ENCODE measurements at regions not wholly inside any gene's neighbourhood (a gene's known extent, or its start where the extent isn't known, plus 50 kb on each side); places are given as distances from the start of the nearest gene placed in this dataset.

DNA sequence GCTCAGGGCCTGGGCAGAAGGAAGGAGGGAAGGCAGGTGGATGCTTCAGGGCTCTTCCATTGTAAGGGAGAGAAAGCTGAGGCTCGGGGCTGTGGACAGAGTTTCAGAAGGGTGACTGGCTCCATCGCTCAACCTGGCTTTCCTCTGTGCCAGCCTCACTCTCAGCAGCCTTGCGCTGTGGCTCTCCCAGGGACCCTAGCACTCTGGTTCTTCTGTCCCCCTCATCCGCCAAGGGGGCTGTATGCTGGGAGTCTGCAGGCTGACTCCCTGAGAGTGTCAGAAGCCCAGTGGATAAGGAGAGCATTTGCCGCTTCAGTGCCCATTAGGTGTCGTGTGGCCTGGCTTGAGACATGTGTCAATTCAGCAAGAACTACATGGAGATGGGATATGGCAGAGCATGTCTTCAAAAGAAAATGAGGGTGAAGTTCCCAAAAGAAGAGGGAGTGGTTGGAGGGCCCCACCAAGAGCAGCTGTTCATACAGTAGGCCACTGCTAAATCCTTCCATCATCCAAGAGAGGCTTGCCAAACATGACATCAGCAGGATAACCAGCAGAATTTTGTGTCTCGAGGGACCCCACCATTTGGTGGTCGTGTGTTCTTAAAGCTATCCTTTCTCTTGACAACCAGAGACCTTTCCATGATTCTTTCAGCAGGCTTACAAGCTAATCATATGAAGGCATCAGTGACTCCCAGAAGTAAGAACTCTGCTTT, 148.2 kb downstream of the IRX5 start:
- Histone ChIP-seq H3K27me3 (ENCODE audit: control insufficient read depth in 2 of 2, insufficient read depth in 2 of 2, low read length in 2 of 2) (no peaks in the 10 kb centered on the region), H3K4me3 (ENCODE audit: low read length in 2 of 2) (no peak overlapping the region), H3K4me1 (ENCODE audit: control insufficient read depth in 2 of 2, insufficient read depth in 2 of 2, low read length in 2 of 2) (no peaks in the 10 kb centered on the region), H3K9me3 (ENCODE audit: control insufficient read depth in 2 of 2, low read length in 2 of 2) (no peaks in the 10 kb centered on the region), H3K27ac (ENCODE audit: low read depth in 2 of 2, low read length in 2 of 2) (no peak overlapping the region), H3K36me3 (ENCODE audit: control insufficient read depth in 2 of 2, insufficient read depth in 2 of 2, low read length in 2 of 2) (no peaks in the 10 kb centered on the region), H3K9ac (ENCODE audit: low read depth in 1 of 2, low read length in 2 of 2) (no peak overlapping the region)

DNA sequence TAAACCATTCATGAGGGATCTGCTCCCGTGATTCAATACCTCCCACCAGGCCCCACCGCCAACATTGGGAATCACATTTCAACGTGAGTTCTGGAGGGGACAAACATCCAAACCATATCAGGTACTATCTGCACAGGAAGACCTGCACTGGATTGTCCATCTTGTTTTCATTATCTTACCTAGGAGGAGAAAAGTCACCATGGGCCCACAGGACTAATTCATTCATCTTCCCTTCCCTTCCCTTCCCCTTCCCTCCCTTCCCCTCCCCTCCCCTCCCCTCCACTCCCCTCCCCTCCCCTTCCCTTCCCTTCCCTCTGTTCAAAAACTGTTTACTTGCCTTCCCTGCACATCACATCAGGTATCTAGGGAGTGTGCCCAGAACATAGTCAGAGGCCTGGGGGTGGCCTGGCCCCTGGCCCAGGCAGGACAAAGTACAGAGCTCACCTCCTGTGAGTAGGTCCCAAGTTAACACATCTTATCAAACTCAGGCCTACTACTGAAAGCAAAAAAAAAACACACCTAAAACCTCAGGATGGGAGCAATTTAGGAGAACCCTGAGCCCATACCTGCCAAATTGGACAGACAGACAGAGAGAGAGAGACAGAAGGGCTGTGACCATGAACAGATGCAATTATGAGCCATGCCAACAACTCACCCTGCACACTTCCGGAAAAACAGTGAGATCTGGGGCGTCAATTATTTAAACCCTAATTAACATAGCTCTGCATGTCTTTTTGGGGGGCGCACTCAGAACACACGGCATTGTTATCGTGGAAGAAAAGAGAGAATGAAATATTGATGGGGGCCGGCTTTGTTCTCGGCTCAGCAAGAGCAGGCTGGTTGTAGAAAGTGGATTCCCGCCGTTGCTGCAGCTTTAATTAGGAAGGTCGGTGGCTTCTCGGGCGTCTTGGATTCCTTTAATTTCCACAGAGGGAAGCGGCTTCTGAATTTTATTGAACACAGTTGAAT, 151.2 kb downstream of the IRX5 start:
- Histone ChIP-seq H3K9me3 (ENCODE audit: control insufficient read depth in 2 of 2, low read length in 2 of 2) (no peaks in the 10 kb centered on the region), H3K27ac (ENCODE audit: low read depth in 2 of 2, low read length in 2 of 2) (no peak overlapping the region), H3K9ac (ENCODE audit: low read depth in 1 of 2, low read length in 2 of 2) (no peak overlapping the region), H3K4me3 (ENCODE audit: low read length in 2 of 2) (no peak overlapping the region), H3K4me1 (ENCODE audit: control insufficient read depth in 2 of 2, insufficient read depth in 2 of 2, low read length in 2 of 2) (no peaks in the 10 kb centered on the region), H3K36me3 (ENCODE audit: control insufficient read depth in 2 of 2, insufficient read depth in 2 of 2, low read length in 2 of 2) (no peaks in the 10 kb centered on the region), H3K27me3 (ENCODE audit: control insufficient read depth in 2 of 2, insufficient read depth in 2 of 2, low read length in 2 of 2) (no peaks in the 10 kb centered on the region)

DNA sequence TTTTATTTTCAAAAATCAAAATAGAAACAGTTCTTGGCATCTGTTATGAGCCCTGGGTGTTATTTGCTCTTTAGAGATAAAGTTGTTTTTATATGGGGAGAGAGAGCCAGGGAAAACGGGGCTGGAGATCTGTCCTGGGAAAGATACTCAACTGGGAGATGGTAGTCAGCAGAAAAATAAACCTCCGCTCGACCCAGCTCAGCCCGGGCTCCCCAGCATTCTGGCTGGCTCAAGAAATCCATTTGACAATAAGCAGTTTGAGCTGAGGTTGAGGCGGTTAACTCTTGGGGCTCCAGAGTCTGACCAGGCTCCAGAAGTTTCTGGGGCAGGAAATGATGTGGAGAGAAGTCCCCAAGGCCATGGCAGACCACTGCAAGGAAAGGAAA, 151.9 kb downstream of the IRX5 start:
- Histone ChIP-seq H3K4me1 (ENCODE audit: control insufficient read depth in 2 of 2, insufficient read depth in 2 of 2, low read length in 2 of 2) (no peaks in the 10 kb centered on the region), H3K27ac (ENCODE audit: low read depth in 2 of 2, low read length in 2 of 2) (no peak overlapping the region), H3K4me3 (ENCODE audit: low read length in 2 of 2) (no peak overlapping the region), H3K9ac (ENCODE audit: low read depth in 1 of 2, low read length in 2 of 2) (no peak overlapping the region), H3K36me3 (ENCODE audit: control insufficient read depth in 2 of 2, insufficient read depth in 2 of 2, low read length in 2 of 2) (no peaks in the 10 kb centered on the region), H3K9me3 (ENCODE audit: control insufficient read depth in 2 of 2, low read length in 2 of 2) (no peaks in the 10 kb centered on the region), H3K27me3 (ENCODE audit: control insufficient read depth in 2 of 2, insufficient read depth in 2 of 2, low read length in 2 of 2) (no peaks in the 10 kb centered on the region)

DNA sequence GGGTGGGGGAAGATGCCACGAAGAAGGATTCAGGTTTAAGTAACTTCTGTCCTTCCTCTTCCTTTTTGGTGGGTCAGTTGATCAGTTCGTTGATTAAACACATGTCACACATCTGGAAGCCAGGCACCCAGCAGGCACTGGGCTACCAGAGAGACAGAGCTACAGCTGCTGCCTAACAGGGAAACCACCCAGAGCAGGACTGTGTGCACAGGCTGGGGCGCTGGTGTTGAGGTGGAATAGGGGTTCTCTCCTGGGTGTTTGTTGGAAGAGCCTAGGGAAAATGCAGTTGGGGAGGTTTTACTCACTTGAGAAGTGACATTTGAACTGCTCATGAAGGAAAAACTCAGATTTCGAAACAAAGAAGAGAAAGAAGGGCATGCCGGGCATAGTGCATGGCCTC, 152.4 kb downstream of the IRX5 start:
- no peaks in the 10 kb centered on the region for H3K27me3 ChIP-seq (ENCODE audit: control insufficient read depth in 2 of 2, insufficient read depth in 2 of 2, low read length in 2 of 2)
- H3K9me3 ChIP-seq (ENCODE audit: control insufficient read depth in 2 of 2, low read length in 2 of 2), result no peaks in the 10 kb centered on the region
- H3K4me1 ChIP-seq (ENCODE audit: control insufficient read depth in 2 of 2, insufficient read depth in 2 of 2, low read length in 2 of 2), result no peaks in the 10 kb centered on the region
- no peaks in the 10 kb centered on the region for H3K36me3 ChIP-seq (ENCODE audit: control insufficient read depth in 2 of 2, insufficient read depth in 2 of 2, low read length in 2 of 2)
- H3K9ac ChIP-seq (ENCODE audit: low read depth in 1 of 2, low read length in 2 of 2), result no peak overlapping the region
- H3K4me3 ChIP-seq (ENCODE audit: low read length in 2 of 2), result no peak overlapping the region
- no peak overlapping the region for H3K27ac ChIP-seq (ENCODE audit: low read depth in 2 of 2, low read length in 2 of 2)

DNA sequence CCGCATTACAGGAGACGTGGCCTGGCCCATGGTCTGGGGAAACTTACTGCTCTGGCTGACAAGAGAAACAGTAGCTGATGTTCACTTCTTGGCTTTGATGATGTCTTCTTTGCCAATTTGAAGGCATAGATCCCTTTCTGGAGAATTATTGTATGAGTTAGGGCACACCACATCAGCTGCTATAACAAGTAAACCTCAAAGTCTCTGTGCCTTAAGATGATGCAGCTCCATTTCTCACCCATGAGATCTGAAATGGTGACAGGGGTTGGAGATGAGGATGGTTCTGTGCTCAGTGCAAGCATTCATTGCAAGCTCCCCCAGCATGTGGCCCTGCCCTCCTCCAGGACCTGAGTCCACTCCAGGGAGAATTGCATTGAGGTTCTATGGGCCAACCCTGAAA, 157.4 kb downstream of the IRX5 start:
- H3K27ac ChIP-seq (ENCODE audit: low read depth in 2 of 2, low read length in 2 of 2), result no peak overlapping the region
- no peaks in the 10 kb centered on the region for H3K4me1 ChIP-seq (ENCODE audit: control insufficient read depth in 2 of 2, insufficient read depth in 2 of 2, low read length in 2 of 2)
- H3K9ac ChIP-seq (ENCODE audit: low read depth in 1 of 2, low read length in 2 of 2), result no peak overlapping the region
- no peak overlapping the region for H3K4me3 ChIP-seq (ENCODE audit: low read length in 2 of 2)
- no peaks in the 10 kb centered on the region for H3K36me3 ChIP-seq (ENCODE audit: control insufficient read depth in 2 of 2, insufficient read depth in 2 of 2, low read length in 2 of 2)
- H3K9me3 ChIP-seq (ENCODE audit: control insufficient read depth in 2 of 2, low read length in 2 of 2), result no peaks in the 10 kb centered on the region
- H3K27me3 ChIP-seq (ENCODE audit: control insufficient read depth in 2 of 2, insufficient read depth in 2 of 2, low read length in 2 of 2), result no peaks in the 10 kb centered on the region

DNA sequence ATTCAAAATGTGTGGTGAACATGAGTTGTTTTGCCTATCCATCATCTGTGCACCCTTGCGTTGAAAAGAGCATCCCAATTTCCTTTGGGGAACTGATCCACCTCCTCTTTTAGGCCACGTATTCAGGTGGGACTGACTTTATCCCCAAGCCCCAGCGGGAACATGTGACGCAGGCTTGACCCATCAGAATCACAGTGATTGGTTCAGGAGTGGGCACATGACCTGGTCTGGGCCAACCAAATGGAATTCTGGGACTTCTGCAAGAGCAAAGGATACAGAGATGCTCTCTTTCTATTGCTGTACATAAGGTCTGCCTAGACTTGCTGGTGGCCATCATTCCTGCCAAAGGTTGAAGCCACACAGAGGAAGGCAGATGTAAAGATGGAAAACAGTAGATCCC, 158.9 kb downstream of the IRX5 start:
- H3K9ac ChIP-seq (ENCODE audit: low read depth in 1 of 2, low read length in 2 of 2), result no peak overlapping the region
- H3K36me3 ChIP-seq (ENCODE audit: control insufficient read depth in 2 of 2, insufficient read depth in 2 of 2, low read length in 2 of 2), result no peaks in the 10 kb centered on the region
- no peaks in the 10 kb centered on the region for H3K4me1 ChIP-seq (ENCODE audit: control insufficient read depth in 2 of 2, insufficient read depth in 2 of 2, low read length in 2 of 2)
- no peak overlapping the region for H3K4me3 ChIP-seq (ENCODE audit: low read length in 2 of 2)
- no peak overlapping the region for H3K27ac ChIP-seq (ENCODE audit: low read depth in 2 of 2, low read length in 2 of 2)
- H3K9me3 ChIP-seq (ENCODE audit: control insufficient read depth in 2 of 2, low read length in 2 of 2), result no peaks in the 10 kb centered on the region
- no peaks in the 10 kb centered on the region for H3K27me3 ChIP-seq (ENCODE audit: control insufficient read depth in 2 of 2, insufficient read depth in 2 of 2, low read length in 2 of 2)

DNA sequence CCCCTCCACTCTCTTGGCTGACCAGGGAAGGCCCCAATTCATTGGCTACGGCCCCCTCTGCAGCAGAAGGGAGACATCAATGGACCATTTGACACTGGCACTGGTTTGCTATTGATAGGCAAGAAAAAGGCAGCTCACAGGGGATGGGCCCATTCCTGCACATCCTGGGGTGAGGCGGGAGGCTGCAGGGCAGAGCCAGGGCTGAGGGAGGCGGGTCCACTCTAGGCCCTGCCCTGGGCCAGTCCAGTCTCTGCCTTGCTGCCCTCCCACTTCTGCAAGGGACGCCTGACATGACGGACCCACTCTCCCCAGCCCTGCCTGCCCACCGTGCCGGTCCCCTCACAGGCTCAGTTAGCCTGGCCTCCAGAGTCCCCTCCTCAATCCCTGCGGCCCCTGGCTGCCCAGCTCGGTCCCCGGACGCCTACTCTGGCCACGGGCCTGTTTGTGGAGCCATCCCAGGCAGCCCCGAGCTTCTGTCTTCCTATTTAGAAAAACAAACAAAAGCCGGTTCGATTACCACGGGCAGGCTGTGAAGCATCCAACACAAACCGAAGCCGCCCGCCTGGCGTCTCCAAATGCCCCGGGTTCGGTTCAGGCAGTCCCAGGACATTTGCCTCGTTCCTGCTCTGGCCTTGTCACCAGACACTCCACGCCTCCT, 160.7 kb downstream of the IRX5 start:
- Histone ChIP-seq H3K9ac (ENCODE audit: low read depth in 1 of 2, low read length in 2 of 2) (no peak overlapping the region), H3K9me3 (ENCODE audit: control insufficient read depth in 2 of 2, low read length in 2 of 2) (no peaks in the 10 kb centered on the region), H3K4me3 (ENCODE audit: low read length in 2 of 2) (no peak overlapping the region), H3K27ac (ENCODE audit: low read depth in 2 of 2, low read length in 2 of 2) (no peak overlapping the region), H3K27me3 (ENCODE audit: control insufficient read depth in 2 of 2, insufficient read depth in 2 of 2, low read length in 2 of 2) (no peaks in the 10 kb centered on the region), H3K36me3 (ENCODE audit: control insufficient read depth in 2 of 2, insufficient read depth in 2 of 2, low read length in 2 of 2) (no peaks in the 10 kb centered on the region), H3K4me1 (ENCODE audit: control insufficient read depth in 2 of 2, insufficient read depth in 2 of 2, low read length in 2 of 2) (no peaks in the 10 kb centered on the region)

DNA sequence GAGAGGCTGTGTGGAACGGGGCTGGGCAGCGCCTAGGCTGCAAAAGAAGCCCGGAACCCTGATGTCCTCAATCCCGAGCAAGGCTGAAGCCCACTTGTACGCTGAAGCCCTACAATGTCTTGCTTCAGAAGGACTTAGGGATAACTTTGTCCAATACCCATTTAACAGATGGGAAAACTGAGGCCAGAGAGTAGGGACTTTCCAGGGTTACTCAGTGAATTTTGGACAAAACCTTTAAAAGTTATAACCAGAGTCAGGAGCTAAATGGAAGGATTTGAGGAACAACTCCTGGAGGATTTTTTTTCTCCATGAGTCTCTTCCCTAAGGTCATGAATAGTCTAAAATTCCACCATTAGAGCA, 161.2 kb downstream of the IRX5 start:
- Histone ChIP-seq H3K27ac (ENCODE audit: low read depth in 2 of 2, low read length in 2 of 2) (no peak overlapping the region), H3K9me3 (ENCODE audit: control insufficient read depth in 2 of 2, low read length in 2 of 2) (no peaks in the 10 kb centered on the region), H3K4me3 (ENCODE audit: low read length in 2 of 2) (no peak overlapping the region), H3K27me3 (ENCODE audit: control insufficient read depth in 2 of 2, insufficient read depth in 2 of 2, low read length in 2 of 2) (no peaks in the 10 kb centered on the region), H3K36me3 (ENCODE audit: control insufficient read depth in 2 of 2, insufficient read depth in 2 of 2, low read length in 2 of 2) (no peaks in the 10 kb centered on the region), H3K9ac (ENCODE audit: low read depth in 1 of 2, low read length in 2 of 2) (no peak overlapping the region), H3K4me1 (ENCODE audit: control insufficient read depth in 2 of 2, insufficient read depth in 2 of 2, low read length in 2 of 2) (no peaks in the 10 kb centered on the region)

DNA sequence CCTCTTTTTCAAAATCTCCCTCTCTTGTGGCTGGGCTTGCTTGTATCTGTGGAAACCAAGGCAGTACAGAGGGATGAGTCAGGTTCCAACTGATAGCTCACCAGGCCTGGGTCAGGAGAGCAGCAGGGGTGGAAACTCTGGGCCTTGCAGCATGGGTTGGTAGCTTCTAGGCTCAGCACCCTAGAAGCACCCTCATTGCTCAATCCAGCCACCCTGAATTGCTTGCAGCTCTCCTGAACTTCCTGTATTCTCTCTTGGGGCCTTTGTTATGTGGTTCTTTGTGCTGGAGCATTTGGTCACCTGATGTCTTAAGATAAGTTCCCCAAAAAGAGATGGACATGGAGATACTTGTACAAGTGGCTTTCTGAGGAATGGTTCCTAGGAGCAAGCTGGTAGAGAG, 169.4 kb downstream of the IRX5 start:
- no peaks in the 10 kb centered on the region for H3K4me1 ChIP-seq (ENCODE audit: control insufficient read depth in 2 of 2, insufficient read depth in 2 of 2, low read length in 2 of 2)
- no peak overlapping the region for H3K27ac ChIP-seq (ENCODE audit: low read depth in 2 of 2, low read length in 2 of 2)
- H3K36me3 ChIP-seq (ENCODE audit: control insufficient read depth in 2 of 2, insufficient read depth in 2 of 2, low read length in 2 of 2), result no peaks in the 10 kb centered on the region
- H3K4me3 ChIP-seq (ENCODE audit: low read length in 2 of 2), result no peak overlapping the region
- no peaks in the 10 kb centered on the region for H3K9me3 ChIP-seq (ENCODE audit: control insufficient read depth in 2 of 2, low read length in 2 of 2)
- H3K9ac ChIP-seq (ENCODE audit: low read depth in 1 of 2, low read length in 2 of 2), result no peak overlapping the region
- H3K27me3 ChIP-seq (ENCODE audit: control insufficient read depth in 2 of 2, insufficient read depth in 2 of 2, low read length in 2 of 2), result no peaks in the 10 kb centered on the region

DNA sequence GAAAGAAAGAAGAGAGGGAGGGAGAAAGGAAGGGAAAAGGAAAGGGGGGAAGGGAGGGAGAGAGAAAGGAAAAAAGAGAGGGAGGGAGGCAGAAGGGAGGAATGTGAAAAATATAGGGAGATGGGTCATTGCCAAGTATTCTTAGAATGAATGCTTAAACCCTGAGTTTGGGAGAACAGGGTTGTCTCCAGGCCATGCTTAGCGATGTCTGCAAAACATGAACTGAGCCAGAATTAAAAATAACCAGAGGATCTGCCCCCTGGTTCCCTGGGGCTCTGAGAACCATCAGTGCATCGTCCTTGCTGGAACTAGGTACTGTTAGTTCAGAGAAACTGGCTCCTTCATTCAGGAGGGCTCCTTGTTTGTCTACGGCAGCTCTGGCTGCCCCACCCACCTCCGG, 170.4 kb downstream of the IRX5 start:
- Histone ChIP-seq H3K27ac (ENCODE audit: low read depth in 2 of 2, low read length in 2 of 2) (no peak overlapping the region), H3K9me3 (ENCODE audit: control insufficient read depth in 2 of 2, low read length in 2 of 2) (no peaks in the 10 kb centered on the region), H3K36me3 (ENCODE audit: control insufficient read depth in 2 of 2, insufficient read depth in 2 of 2, low read length in 2 of 2) (no peaks in the 10 kb centered on the region), H3K9ac (ENCODE audit: low read depth in 1 of 2, low read length in 2 of 2) (no peak overlapping the region), H3K4me1 (ENCODE audit: control insufficient read depth in 2 of 2, insufficient read depth in 2 of 2, low read length in 2 of 2) (no peaks in the 10 kb centered on the region), H3K4me3 (ENCODE audit: low read length in 2 of 2) (no peak overlapping the region), H3K27me3 (ENCODE audit: control insufficient read depth in 2 of 2, insufficient read depth in 2 of 2, low read length in 2 of 2) (no peaks in the 10 kb centered on the region)
